UCSD-AML1 (cell line): ENCODE measurements at regions not wholly inside any gene's neighbourhood (a gene's known extent, or its start where the extent isn't known, plus 50 kb on each side); places are given as distances from the start of the nearest gene placed in this dataset.

Experiments
- DNase-seq: peaks from one replicate; lab custom pipeline; 2025; ENCODE audit not compliant: unreplicated experiment; lab: John Stamatoyannopoulos, UW

- DNase-seq = no peak
Observed at GRCh38 chr22:49377306-49377705, 450.4 kb downstream of the BRD1 start.

DNA sequence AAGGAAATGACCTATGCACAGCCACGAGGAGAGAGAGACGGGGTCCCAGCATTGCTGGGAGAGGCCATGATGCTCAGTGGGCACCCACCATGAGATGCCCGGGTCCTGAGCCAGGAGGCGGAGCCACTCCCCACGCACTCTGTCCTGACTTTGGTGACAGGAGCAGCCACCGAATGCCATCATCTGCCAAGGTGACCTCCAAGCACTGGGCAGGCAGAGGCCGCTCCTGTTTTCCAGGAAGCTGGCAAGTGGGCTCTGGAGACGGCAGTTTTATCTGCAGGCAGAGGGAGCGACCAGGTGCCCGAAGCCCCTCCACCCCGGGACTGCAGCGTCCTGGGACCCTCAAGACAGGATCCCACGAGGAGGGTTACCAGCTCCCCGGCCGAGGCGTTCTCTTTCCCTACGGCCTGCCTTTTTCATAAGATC, 453.9 kb downstream of the BRD1 start:
- DNase-seq = no peak

DNA sequence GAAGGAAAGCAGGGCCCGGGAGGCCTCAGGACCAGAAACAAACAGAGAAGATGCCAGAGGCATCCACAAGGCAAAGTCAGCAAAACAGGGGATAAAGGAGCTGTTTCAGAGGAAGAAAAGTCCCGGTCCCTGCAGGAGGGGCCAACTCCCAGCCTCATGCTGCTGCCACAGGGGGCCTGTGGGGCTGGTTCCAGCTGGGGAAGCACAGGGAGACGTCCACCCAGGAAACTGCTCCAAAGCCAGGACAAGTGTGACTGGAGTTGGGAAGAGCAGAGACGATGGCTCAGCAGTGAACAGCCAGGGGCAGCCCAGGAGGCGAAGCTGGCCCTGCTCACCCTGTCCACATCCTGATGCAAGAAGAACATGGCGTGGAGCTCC, 454.4 kb downstream of the BRD1 start:
- no peak for DNase-seq

GRCh38 chr22:49372530-49373288, 455.0 kb downstream of the BRD1 start:
- no peak for DNase-seq

GRCh38 chr22:49372111-49372529, 455.6 kb downstream of the BRD1 start:
- no peak for DNase-seq

- no peak for DNase-seq
Observed at GRCh38 chr22:49371325-49372110, 456.2 kb downstream of the BRD1 start.

- no peak for DNase-seq
Observed at GRCh38 chr22:49370627-49371301, 456.9 kb downstream of the BRD1 start.

DNA sequence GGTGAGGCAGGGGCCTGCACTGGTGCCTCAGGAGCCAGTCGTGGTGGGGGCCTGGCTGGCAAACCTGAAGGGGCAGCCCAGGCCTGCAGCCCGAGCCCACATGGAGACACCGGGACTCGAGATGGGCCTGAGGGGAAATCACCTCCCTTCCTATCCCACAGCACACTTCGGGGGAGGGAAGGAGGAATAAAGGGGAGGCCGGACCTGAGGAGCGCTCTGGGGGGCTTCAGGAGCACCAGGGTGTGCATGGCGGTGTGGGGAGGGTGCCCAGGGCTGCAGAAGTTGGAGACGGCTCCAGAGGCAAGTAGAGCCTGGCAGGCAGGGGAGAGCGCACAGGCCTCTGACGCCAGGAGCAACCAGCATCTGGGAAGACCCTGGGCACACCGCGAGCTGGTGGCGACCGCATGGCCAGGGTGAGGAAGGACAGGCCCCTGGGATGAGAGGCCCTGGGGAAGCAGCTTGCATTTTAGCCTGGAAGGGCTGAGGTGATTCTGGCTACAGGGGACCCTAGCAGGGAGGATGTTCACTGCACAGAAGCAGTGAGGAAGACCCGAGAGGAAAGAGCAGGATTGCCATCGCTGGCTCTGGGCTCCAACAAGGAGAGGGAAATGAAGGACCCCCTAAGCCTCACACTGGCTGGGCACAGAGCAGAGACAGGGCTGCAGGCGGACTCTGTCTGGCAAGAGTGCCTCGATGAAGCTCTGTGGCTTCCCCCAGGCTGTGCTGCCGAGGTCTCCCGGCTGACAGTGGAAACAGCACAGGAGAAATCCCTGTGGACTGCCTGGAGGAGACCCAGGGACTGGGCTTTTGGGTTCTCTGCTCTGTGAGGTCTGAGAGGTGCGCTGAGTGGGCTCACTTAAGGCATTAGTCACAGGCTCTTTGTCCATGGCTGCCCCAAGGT, 457.7 kb downstream of the BRD1 start:
- no peak for DNase-seq

- DNase-seq = no peak
Observed at GRCh38 chr22:49368976-49369725, 458.5 kb downstream of the BRD1 start.

- no peak for DNase-seq
Observed at GRCh38 chr22:49368221-49368975, 459.3 kb downstream of the BRD1 start.

GRCh38 chr22:49367041-49367697, 460.5 kb downstream of the BRD1 start:
- DNase-seq = no peak

DNA sequence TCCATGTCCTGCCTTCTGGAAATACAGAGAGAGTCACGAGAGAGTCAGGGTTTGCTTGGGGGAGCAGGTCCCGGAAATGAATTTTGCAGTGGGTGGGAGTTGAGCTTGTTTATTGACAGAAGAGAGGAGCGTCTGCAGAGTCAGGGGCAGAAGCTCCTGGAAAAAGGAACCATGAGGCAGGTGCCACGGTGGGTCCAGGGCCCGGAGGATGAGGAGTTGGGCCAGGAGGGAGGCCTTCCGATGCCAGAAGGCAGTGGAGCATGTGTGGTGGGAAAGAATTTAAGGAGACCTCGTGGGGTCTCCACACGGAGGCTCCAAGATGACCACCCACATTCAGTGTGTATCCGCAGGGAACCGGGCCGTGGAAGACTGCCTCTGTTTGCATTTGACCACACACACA, 461.2 kb downstream of the BRD1 start:
- no peak for DNase-seq

- DNase-seq = no peak
Observed at GRCh38 chr22:49365910-49366309, 461.8 kb downstream of the BRD1 start.

- no peak for DNase-seq
Observed at GRCh38 chr22:49365191-49365837, 462.4 kb downstream of the BRD1 start.

DNA sequence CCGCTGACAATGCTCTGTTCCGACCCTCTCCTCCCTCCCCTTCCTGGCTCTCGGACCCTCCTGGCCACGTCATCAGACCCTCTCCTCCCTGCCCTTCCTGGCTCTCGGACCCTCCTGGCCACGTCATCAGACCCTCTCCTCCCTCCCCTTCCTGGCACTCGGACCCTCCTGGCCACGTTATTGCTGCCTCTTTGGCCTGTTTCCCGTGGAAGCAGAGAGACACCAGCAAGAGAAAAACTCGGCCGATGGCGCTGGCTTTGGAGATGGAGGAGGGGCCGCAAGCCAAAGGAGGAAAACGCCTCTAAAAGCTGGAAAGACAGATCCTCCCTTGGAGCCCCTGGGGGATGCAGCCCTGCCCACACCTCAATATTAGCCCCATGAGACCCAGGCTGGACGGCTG, 463.3 kb downstream of the BRD1 start:
- DNase-seq = no peak

DNA sequence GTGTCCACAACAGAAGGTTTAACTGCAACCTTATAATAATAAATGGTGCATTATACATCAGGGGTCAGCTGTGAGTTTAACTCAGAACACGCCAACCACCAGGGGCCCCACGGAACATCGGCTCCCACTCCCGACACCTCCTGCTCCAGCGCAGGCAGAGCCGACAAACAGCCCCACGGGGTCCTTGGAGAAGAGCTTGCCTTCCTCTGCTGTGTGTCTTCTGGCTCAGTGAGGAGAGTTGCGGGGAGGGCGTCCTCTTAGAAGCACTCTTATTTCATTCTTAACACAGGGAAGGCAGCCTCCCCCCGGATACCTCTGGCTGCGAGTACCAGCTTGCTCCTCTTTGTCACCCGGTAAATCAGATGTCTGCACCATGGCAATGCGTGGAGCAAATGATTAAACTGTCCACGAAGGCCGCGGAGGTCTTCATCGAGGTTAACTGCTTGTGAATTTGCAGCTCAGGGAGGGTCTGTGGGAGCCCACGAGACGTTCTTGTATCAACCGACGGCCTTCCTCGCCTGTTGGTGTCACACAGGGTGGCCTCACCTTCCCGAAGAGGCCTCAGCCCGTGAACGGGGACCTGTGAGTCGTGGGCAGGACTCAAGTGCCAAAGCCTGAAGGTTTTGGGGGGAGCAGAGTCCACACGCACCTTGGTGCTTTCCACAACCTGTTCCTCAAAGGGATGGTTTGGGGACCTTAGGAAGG, 464.0 kb downstream of the BRD1 start:
- DNase-seq = no peak

- no peak for DNase-seq
Observed at GRCh38 chr22:49362211-49362839, 465.3 kb downstream of the BRD1 start.
